ENCODE measurements at regions not wholly inside any gene's neighbourhood (a gene's known extent, or its start where the extent isn't known, plus 50 kb on each side); places are given as distances from the start of the nearest gene placed in this dataset.

- DNase-seq, result no peak
These were observed 115.2 kb upstream of the ARGLU1 start for GRCh38 chr13:106683179-106683578.

- no peak for DNase-seq
These were observed 114.1 kb upstream of the ARGLU1 start for GRCh38 chr13:106681997-106682396.

GRCh38 chr13:106681536-106681935 is 113.6 kb upstream of the ARGLU1 start:
- no peak for DNase-seq

- DNase-seq, result no peak
These were observed 113.0 kb upstream of the ARGLU1 start for GRCh38 chr13:106680796-106681472.

GRCh38 chr13:106678646-106679418 is 110.9 kb upstream of the ARGLU1 start:
- DNase-seq, result no peak

- no peak for DNase-seq
These were observed 107.4 kb upstream of the ARGLU1 start for GRCh38 chr13:106675311-106675710.

GRCh38 chr13:106660746-106661625 is 93.0 kb upstream of the ARGLU1 start:
- DNase-seq, result no peak

GRCh38 chr13:106657104-106657503 is 89.2 kb upstream of the ARGLU1 start:
- no peak for DNase-seq

- no peak for DNase-seq
These were observed 88.2 kb upstream of the ARGLU1 start for GRCh38 chr13:106656186-106656585.

- DNase-seq, result no peak
These were observed 83.5 kb upstream of the ARGLU1 start for GRCh38 chr13:106651442-106651841.

- no peak for DNase-seq
These were observed 82.8 kb upstream of the ARGLU1 start for GRCh38 chr13:106650690-106651205.

- no peak for DNase-seq
These were observed 81.6 kb upstream of the ARGLU1 start for GRCh38 chr13:106649495-106649894.

- no peak for DNase-seq
These were observed 72.6 kb upstream of the ARGLU1 start for GRCh38 chr13:106640515-106640914.

- no peak for DNase-seq
These were observed 69.6 kb upstream of the ARGLU1 start for GRCh38 chr13:106637519-106637918.

GRCh38 chr13:106636492-106636891 is 68.6 kb upstream of the ARGLU1 start:
- no peak for DNase-seq

- no peak for DNase-seq
These were observed 67.7 kb upstream of the ARGLU1 start for GRCh38 chr13:106635616-106636015.

GRCh38 chr13:106633321-106633720 is 65.4 kb upstream of the ARGLU1 start:
- DNase-seq, result no peak

- no peak for DNase-seq
These were observed 62.7 kb upstream of the ARGLU1 start for GRCh38 chr13:106630650-106631049.

- no peak for DNase-seq
These were observed 62.2 kb upstream of the ARGLU1 start for GRCh38 chr13:106630162-106630561.

GRCh38 chr13:106628936-106629659 is 61.2 kb upstream of the ARGLU1 start:
- no peak for DNase-seq

GRCh38 chr13:106626473-106626872 is 58.5 kb upstream of the ARGLU1 start:
- DNase-seq, result no peak

- no peak for DNase-seq
These were observed 57.6 kb upstream of the ARGLU1 start for GRCh38 chr13:106625578-106625977.

Measured in NCI-H2029 treated with DMSO at 0.1 percent for 48 hours (cell line).